Heart left ventricle (tissue), 13 donors: ENCODE measurements at regions not wholly inside any gene's neighbourhood (a gene's known extent, or its start where the extent isn't known, plus 50 kb on each side); places are given as distances from the start of the nearest gene placed in this dataset.
"Not testable (repeated sequence)": the region's sequence is repeated elsewhere in the genome, so short reads cannot be mapped to it uniquely, and the experiment has no call there.

Experiments
- POLR2A ChIP-seq, 2 donors: fragments of 450-650 bp; IDR thresholded peaks; one replicate each; pipeline ENCODE4 v1.6.1; 2017; ENCODE audit warnings: antibody characterized with exemption in 2 of 2, mild to moderate bottlenecking in 2 of 2, moderate library complexity in 2 of 2
- TF ChIP-seq, protein P1 (sequence below), 12 donors: fragments of 200-600 bp; sonication (generic) in 4 of 12; IDR thresholded peaks; one replicate each; pipeline versions ENCODE4 v1.5.0 to v1.8.0; 2018 to 2022; ENCODE audit warnings: antibody characterized with exemption in 12 of 12, mild to moderate bottlenecking in 5 of 12
- donor health status: ischemic (EF 13 %, LVEDD 7.1; RV severe dilation, severe dysfunction).
- donor health status: DM: no; HTN: yes; CAD: no.
- donor health status: DM: no; HTN: no; CAD: no.
- donor health status: ischemic (EF 25% LVEDD 6.9; RV normal size, moderate dysfunction).
- donor health status: ischemic (EF 25% LVEDD 5.7; RV mildly dilated, moderate dysfunction).
- donor health status: ischemic (EF 35%, LVEDD 5.7; RV mildly dilated, moderate dysfunction).
- donor health status: nonischemic (EF 11% LVEDD 7.7; RV severe dilation, severe dysfunction).
- donor health status: DM: yes; HTN: yes; CAD: no.
- donor health status: PGD.
- donor health status: ischemic (EF 29% LVEDD 5.4; RV normal size, mild dysfunction).
- donor health status: nonischemic (EF 23%, LVEDD 6.1; RV moderate dilation, normal function).

GRCh38 chr15:31681529-31682259 lies 348.6 kb upstream of the CHRNA7 start:
- TF ChIP-seq, protein P1, sequence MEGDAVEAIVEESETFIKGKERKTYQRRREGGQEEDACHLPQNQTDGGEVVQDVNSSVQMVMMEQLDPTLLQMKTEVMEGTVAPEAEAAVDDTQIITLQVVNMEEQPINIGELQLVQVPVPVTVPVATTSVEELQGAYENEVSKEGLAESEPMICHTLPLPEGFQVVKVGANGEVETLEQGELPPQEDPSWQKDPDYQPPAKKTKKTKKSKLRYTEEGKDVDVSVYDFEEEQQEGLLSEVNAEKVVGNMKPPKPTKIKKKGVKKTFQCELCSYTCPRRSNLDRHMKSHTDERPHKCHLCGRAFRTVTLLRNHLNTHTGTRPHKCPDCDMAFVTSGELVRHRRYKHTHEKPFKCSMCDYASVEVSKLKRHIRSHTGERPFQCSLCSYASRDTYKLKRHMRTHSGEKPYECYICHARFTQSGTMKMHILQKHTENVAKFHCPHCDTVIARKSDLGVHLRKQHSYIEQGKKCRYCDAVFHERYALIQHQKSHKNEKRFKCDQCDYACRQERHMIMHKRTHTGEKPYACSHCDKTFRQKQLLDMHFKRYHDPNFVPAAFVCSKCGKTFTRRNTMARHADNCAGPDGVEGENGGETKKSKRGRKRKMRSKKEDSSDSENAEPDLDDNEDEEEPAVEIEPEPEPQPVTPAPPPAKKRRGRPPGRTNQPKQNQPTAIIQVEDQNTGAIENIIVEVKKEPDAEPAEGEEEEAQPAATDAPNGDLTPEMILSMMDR (IDR thresholded peaks at IDR 0.05), result not testable (repeated sequence)
- TF ChIP-seq POLR2A (IDR thresholded peaks at IDR 0.05), result not testable (repeated sequence)
